Brain microvascular endothelial cell (primary cell): ENCODE measurements at regions not wholly inside any gene's neighbourhood (a gene's known extent, or its start where the extent isn't known, plus 50 kb on each side); places are given as distances from the start of the nearest gene placed in this dataset.

ENCODE experiments used
- DNase-seq: peaks from one replicate; pipeline ENCODE4 v3.0.0-alpha.2; 2020
- H3K27ac ChIP-seq: fragments of 250-450 bp; sonication (Bioruptor Pico); 2 replicates; pipeline ENCODE4 v1.5.1; 2020; ENCODE audit warnings: mild to moderate bottlenecking, moderate library complexity
- H3K27me3 ChIP-seq: fragments of 250-450 bp; sonication (Bioruptor Pico); replicated peaks from 2 replicates; pipeline ENCODE4 v1.5.1; 2020; ENCODE audit warnings: mild to moderate bottlenecking
- H3K36me3 ChIP-seq: fragments of 250-450 bp; sonication (Bioruptor Pico); replicated peaks from 2 replicates; pipeline ENCODE4 v1.5.1; 2020; ENCODE audit warnings: mild to moderate bottlenecking
- H3K4me3 ChIP-seq: 2 replicates; pipeline ENCODE4 v1.5.1; 2011; ENCODE audit warnings: low read depth, mild to moderate bottlenecking, control low read depth, low read length, moderate library complexity
- in situ Hi-C: cut with HindIII; loops from 2 replicates; pipeline ENCODE4 v1.10.0; 2017; ENCODE audit warnings: low sequenced_read_pairs, low pct_ligation_motif_present
- TF ChIP-seq, protein P1 (sequence below): IDR thresholded peaks from 2 replicates; pipeline ENCODE4 v1.5.1; 2011; ENCODE audit warnings: low read depth, mild to moderate bottlenecking, moderate library complexity, low read length, control low read depth, inconsistent platforms; ENCODE audit errors: missing control alignments

DNA sequence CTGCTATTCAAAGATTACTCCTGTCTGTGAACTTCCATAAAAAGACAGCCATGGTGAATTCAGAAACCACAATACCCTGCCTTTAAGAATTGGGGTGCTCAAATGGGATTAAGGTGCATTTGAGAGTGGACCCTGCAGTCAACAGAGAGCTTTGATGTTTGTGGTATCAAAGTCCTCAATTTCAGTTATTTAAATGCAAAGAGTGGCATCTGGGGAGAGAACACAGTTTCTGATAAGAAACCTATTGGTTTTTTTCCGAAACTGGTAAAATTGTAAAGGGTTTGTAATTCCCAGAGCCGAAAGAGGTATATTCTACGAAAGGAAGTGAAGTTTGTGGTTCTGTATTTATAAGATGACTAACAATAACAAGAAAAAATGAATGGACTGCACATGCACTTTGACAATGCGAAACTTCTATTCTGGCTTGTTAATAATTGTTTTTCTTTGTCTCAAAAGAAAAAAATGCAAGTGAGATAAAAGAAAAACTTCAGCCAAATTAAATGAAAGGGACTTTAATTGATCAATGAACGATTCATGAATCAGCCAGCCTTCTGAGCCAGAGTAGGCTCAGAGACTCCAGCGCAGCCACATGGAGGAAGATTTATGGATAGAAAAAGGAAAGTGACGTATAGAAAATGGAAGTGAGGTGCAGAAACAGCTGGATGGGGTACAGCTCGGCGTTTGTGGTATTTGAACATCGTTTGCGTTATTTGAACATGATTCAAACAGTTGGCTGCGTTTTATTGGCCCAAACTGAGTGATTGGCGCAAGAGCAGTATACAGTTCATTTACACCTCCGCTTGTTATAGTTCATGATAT is 70.5 kb upstream of the DUSP22 start:
- Histone ChIP-seq H3K4me3 (no peak overlapping the region), H3K27ac (no peak overlapping the region), H3K27me3 (no peaks in the 10 kb centered on the region), H3K36me3 (no peaks in the 10 kb centered on the region)
- TF ChIP-seq, protein P1, sequence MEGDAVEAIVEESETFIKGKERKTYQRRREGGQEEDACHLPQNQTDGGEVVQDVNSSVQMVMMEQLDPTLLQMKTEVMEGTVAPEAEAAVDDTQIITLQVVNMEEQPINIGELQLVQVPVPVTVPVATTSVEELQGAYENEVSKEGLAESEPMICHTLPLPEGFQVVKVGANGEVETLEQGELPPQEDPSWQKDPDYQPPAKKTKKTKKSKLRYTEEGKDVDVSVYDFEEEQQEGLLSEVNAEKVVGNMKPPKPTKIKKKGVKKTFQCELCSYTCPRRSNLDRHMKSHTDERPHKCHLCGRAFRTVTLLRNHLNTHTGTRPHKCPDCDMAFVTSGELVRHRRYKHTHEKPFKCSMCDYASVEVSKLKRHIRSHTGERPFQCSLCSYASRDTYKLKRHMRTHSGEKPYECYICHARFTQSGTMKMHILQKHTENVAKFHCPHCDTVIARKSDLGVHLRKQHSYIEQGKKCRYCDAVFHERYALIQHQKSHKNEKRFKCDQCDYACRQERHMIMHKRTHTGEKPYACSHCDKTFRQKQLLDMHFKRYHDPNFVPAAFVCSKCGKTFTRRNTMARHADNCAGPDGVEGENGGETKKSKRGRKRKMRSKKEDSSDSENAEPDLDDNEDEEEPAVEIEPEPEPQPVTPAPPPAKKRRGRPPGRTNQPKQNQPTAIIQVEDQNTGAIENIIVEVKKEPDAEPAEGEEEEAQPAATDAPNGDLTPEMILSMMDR: no peak
- in situ Hi-C loops: no loop called here
- no peak for DNase-seq

- in situ Hi-C loops: no loop called here
- Histone ChIP-seq H3K27ac (no peak overlapping the region), H3K27me3 (no peaks in the 10 kb centered on the region), H3K4me3 (no peak overlapping the region), H3K36me3 (no peaks in the 10 kb centered on the region)
- DNase-seq: no peak
- TF ChIP-seq, protein P1: no peak
These were observed 69.8 kb upstream of the DUSP22 start for GRCh38 chr6:222468-222867.

- Histone ChIP-seq H3K27ac (no peak overlapping the region), H3K27me3 (peaks cover 3% of the 10 kb centered on the region), H3K4me3 (no peak overlapping the region), H3K36me3 (no peaks in the 10 kb centered on the region)
- in situ Hi-C loops: no loop called here
- DNase-seq: no peak
- TF ChIP-seq, protein P1: no peak
These were observed 69.2 kb upstream of the DUSP22 start for GRCh38 chr6:223136-223535.

GRCh38 chr6:223763-224162 is 68.5 kb upstream of the DUSP22 start:
- TF ChIP-seq, protein P1: no peak
- Histone ChIP-seq H3K36me3 (no peaks in the 10 kb centered on the region), H3K4me3 (no peak overlapping the region), H3K27me3 (peaks cover 3% of the 10 kb centered on the region), H3K27ac (no peak overlapping the region)
- DNase-seq: peak; percentile 24
- in situ Hi-C loops: no loop called here

- H3K36me3 ChIP-seq: no peaks in the 10 kb centered on the region
- peaks cover 3% of the 10 kb centered on the region for H3K27me3 ChIP-seq
- in situ Hi-C loops: no loop called here
- H3K27ac ChIP-seq: no peak overlapping the region
- TF ChIP-seq, protein P1: no peak
- no peak for DNase-seq
- H3K4me3 ChIP-seq: no peak overlapping the region
These were observed 67.9 kb upstream of the DUSP22 start for GRCh38 chr6:224350-224749.
